HFFc6 (cell line): ENCODE measurements at regions not wholly inside any gene's neighbourhood (a gene's known extent, or its start where the extent isn't known, plus 50 kb on each side); places are given as distances from the start of the nearest gene placed in this dataset.

Experiments used
- DNase-seq: peaks from one replicate; pipeline ENCODE4 v3.0.0-alpha.2; 2018
- H3K27ac Mint-ChIP-seq: 2 replicates; pipeline ENCODE4 v1.8.0; 2020; ENCODE audit warnings: mild to moderate bottlenecking, mixed read lengths
- H3K27me3 Mint-ChIP-seq: 2 replicates; pipeline ENCODE4 v1.8.0; 2021; ENCODE audit warnings: mild to moderate bottlenecking, moderate library complexity, mixed read lengths; ENCODE audit not compliant: insufficient read depth
- H3K36me3 Mint-ChIP-seq: 2 replicates; pipeline ENCODE4 v1.8.0; 2021; ENCODE audit warnings: low read depth, mixed read lengths
- H3K4me1 Mint-ChIP-seq: 2 replicates; pipeline ENCODE4 v1.8.0; 2020; ENCODE audit warnings: low read depth, mixed read lengths
- H3K4me3 Mint-ChIP-seq: 2 replicates; pipeline ENCODE4 v1.8.0; 2020; ENCODE audit warnings: mild to moderate bottlenecking, moderate library complexity, mixed read lengths
- H3K9me3 Mint-ChIP-seq: 2 replicates; pipeline ENCODE4 v1.8.0; 2020; ENCODE audit warnings: mild to moderate bottlenecking, mixed read lengths
- TF ChIP-seq, protein P1 (sequence below): fragments of 200-600 bp; sonication (generic); IDR thresholded peaks from 2 replicates; pipeline ENCODE4 v1.5.0; 2021; ENCODE audit warnings: antibody characterized with exemption, mild to moderate bottlenecking

DNA sequence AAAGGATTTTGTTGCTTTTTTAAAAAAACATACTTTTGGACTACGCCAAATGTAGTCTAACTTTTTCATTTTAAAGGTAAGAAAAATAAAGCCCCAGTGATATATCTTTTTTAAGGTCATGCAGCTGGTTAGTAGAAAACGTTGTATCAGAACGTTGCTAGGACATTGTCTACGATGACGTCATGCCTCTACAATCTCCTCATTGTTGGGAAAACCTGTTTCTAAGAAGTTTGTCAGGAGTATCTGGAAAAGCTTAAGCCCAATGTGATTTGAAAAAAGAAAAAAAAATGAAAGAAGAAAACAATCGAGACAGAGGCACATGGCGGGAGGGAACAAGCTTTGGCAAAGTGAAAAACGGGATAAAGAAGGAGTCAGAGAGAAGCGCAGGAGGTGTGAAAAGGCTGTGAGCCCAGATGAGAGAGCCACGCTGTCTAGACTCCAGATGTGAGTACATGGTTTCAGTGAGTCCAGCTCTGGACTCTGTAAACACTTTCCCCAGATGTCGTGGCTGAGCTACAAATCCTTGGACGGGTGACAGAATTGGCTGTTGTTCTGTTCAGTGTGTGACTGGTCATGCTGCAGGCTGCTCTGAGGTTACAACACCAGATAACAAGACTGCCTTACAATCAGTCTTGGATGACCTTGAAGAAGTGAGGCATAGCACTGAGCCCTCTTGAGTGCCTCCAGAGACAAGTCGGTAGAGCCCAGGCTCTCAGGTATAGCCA, 656.7 kb upstream of the ID4 start:
- no peak overlapping the region for H3K4me3 Mint-ChIP-seq
- TF ChIP-seq, protein P1, sequence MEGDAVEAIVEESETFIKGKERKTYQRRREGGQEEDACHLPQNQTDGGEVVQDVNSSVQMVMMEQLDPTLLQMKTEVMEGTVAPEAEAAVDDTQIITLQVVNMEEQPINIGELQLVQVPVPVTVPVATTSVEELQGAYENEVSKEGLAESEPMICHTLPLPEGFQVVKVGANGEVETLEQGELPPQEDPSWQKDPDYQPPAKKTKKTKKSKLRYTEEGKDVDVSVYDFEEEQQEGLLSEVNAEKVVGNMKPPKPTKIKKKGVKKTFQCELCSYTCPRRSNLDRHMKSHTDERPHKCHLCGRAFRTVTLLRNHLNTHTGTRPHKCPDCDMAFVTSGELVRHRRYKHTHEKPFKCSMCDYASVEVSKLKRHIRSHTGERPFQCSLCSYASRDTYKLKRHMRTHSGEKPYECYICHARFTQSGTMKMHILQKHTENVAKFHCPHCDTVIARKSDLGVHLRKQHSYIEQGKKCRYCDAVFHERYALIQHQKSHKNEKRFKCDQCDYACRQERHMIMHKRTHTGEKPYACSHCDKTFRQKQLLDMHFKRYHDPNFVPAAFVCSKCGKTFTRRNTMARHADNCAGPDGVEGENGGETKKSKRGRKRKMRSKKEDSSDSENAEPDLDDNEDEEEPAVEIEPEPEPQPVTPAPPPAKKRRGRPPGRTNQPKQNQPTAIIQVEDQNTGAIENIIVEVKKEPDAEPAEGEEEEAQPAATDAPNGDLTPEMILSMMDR: no peak
- no peak overlapping the region for H3K27ac Mint-ChIP-seq
- no peaks in the 10 kb centered on the region for H3K27me3 Mint-ChIP-seq
- H3K9me3 Mint-ChIP-seq: peaks cover 38% of the 10 kb centered on the region
- DNase-seq: no peak
- H3K36me3 Mint-ChIP-seq: peaks cover 3% of the 10 kb centered on the region; the same call in 1 of the 2 replicates
- no peaks in the 10 kb centered on the region for H3K4me1 Mint-ChIP-seq

DNA sequence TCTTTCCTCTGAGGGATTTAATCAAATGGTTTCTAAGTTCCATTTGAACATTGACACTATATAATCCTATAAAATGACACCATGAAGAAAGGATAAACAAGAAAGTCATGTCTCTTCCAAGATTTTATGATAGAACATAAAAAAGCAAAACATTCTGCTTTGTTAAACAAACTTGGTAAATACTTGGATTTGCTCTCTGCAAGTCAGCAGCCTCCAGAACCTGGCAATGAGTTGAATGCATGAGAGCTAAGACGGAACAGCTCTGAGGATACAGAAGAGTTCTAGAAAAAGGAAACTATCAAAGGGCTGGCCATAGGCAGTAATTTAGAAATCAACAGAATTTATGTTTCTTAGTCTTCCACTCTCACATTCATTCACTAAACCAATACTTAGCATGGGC, 656.0 kb upstream of the ID4 start:
- TF ChIP-seq, protein P1: no peak
- Mint-ChIP-seq H3K27ac (no peak overlapping the region), H3K36me3 (peaks cover 3% of the 10 kb centered on the region; the same call in 1 of the 2 replicates), H3K4me1 (no peaks in the 10 kb centered on the region), H3K4me3 (no peak overlapping the region), H3K27me3 (no peaks in the 10 kb centered on the region), H3K9me3 (peaks cover 38% of the 10 kb centered on the region)
- DNase-seq: no peak

DNA sequence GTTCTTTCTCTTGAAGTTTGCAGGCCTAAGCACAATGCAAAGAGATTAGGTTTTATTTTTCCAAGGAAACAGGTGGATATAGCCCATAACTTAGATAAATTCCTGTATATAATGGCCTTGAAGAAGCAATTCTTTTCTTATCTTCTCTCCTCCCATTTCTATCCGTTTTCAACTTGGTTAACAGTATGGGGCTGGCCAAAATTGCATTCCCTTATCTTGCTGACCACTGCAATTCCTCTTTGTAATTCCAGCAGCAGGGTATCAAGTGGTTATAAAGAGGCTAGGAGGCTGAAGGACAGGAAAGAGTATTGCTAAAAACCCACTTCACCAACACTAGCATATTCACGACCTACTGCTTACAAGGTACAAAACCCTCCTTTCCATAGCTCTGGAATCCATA, 643.5 kb upstream of the ID4 start:
- Mint-ChIP-seq H3K27me3 (no peaks in the 10 kb centered on the region), H3K9me3 (peaks cover 48% of the 10 kb centered on the region), H3K27ac (no peak overlapping the region), H3K36me3 (peaks cover 5% of the 10 kb centered on the region; the same call in 1 of the 2 replicates), H3K4me3 (no peak overlapping the region), H3K4me1 (no peaks in the 10 kb centered on the region)
- TF ChIP-seq, protein P1: no peak
- DNase-seq: no peak

DNA sequence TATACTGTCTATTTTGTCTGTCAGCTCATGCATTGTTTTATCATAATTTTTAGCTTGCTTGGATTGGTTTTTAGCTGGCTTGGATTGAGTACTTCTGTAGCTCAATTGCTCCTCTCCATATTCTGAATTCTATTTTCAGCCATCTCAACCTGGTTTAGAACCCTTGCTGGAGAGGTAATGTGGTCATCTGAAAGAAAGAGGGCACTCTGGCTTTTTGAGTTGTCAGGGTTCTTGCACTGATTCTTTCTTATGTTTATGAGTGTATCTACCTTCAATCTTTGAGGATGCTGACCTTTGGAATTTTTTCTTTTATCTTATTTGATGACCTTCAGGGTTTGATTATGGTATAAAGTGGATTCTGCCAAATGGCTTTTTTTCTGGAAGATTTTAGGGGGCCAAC, 632.7 kb upstream of the ID4 start:
- Mint-ChIP-seq H3K27ac (no peak overlapping the region), H3K36me3 (no peaks in the 10 kb centered on the region), H3K27me3 (no peaks in the 10 kb centered on the region), H3K9me3 (peaks cover 52% of the 10 kb centered on the region), H3K4me3 (no peak overlapping the region), H3K4me1 (no peaks in the 10 kb centered on the region)
- DNase-seq: no peak
- TF ChIP-seq, protein P1: no peak

DNA sequence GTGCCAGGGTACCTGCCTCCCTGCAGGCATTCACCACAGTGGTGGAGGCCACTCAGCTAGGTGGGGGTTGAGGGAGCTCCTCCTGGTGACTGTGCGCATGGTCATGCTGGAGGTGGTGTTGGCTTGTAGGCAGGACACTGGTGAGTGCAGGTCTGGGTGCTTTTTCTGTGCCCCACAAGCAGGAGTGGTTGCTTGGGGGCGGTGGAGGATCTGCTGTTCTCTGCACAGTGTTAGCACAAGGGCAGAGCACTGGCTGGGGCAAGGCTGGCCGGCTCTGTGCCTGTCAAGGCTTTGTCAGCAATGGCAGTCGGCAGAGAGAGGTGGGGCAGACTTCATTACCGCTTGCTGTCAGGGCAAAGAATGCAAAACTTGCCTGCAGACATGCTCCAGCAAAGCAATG, 632.1 kb upstream of the ID4 start:
- DNase-seq: no peak
- no peaks in the 10 kb centered on the region for H3K4me1 Mint-ChIP-seq

More for the DNA sequence above, 632.1 kb upstream of the ID4 start:
- H3K9me3 Mint-ChIP-seq: peaks cover 51% of the 10 kb centered on the region
- no peak overlapping the region for H3K27ac Mint-ChIP-seq
- H3K36me3 Mint-ChIP-seq: no peaks in the 10 kb centered on the region
- no peaks in the 10 kb centered on the region; the same call in 1 of the 2 replicates for H3K27me3 Mint-ChIP-seq
- TF ChIP-seq, protein P1: no peak
- H3K4me3 Mint-ChIP-seq: no peak overlapping the region
